ENCODE measurements at regions not wholly inside any gene's neighbourhood (a gene's known extent, or its start where the extent isn't known, plus 50 kb on each side); places are given as distances from the start of the nearest gene placed in this dataset.
"Not testable (repeated sequence)": the region's sequence is repeated elsewhere in the genome, so short reads cannot be mapped to it uniquely, and the experiment has no call there.

GRCh38 chr12:13342971-13343370, 146.4 kb downstream of the EMP1 start:
- no peak for DNase-seq

GRCh38 chr12:13340149-13340548, 143.6 kb downstream of the EMP1 start:
- DNase-seq, result no peak

- DNase-seq, result peak; percentile 98
Measured at GRCh38 chr12:13339538-13339937, 143.0 kb downstream of the EMP1 start.

- no peak for DNase-seq
Measured at GRCh38 chr12:13339091-13339490, 142.6 kb downstream of the EMP1 start.

GRCh38 chr12:13337791-13338190, 141.3 kb downstream of the EMP1 start:
- no peak for DNase-seq

- DNase-seq, result no peak
Measured at GRCh38 chr12:13336216-13336615, 139.7 kb downstream of the EMP1 start.

GRCh38 chr12:13328535-13328934, 132.0 kb downstream of the EMP1 start:
- no peak for DNase-seq

GRCh38 chr12:13326076-13326475, 129.6 kb downstream of the EMP1 start:
- no peak for DNase-seq

GRCh38 chr12:13325037-13325436, 128.5 kb downstream of the EMP1 start:
- not testable (repeated sequence) for DNase-seq

GRCh38 chr12:13318231-13319015, 121.9 kb downstream of the EMP1 start:
- peak; percentile 89 for DNase-seq

- no peak for DNase-seq
Measured at GRCh38 chr12:13316587-13317246, 120.2 kb downstream of the EMP1 start.

- no peak for DNase-seq
Measured at GRCh38 chr12:13313886-13314285, 117.4 kb downstream of the EMP1 start.

- DNase-seq, result no peak
Measured at GRCh38 chr12:13311551-13311950, 115.0 kb downstream of the EMP1 start.

GRCh38 chr12:13307143-13307816, 110.8 kb downstream of the EMP1 start:
- DNase-seq, result no peak

- DNase-seq, result no peak
Measured at GRCh38 chr12:13304924-13305323, 108.4 kb downstream of the EMP1 start.

- DNase-seq, result no peak
Measured at GRCh38 chr12:13299457-13299856, 102.9 kb downstream of the EMP1 start.

GRCh38 chr12:13293096-13293495, 96.6 kb downstream of the EMP1 start:
- DNase-seq, result no peak

GRCh38 chr12:13289653-13290289, 93.2 kb downstream of the EMP1 start:
- DNase-seq, result no peak

GRCh38 chr12:13288937-13289652, 92.6 kb downstream of the EMP1 start:
- no peak for DNase-seq

GRCh38 chr12:13288501-13288900, 92.0 kb downstream of the EMP1 start:
- DNase-seq, result no peak

GRCh38 chr12:13283867-13284266, 87.3 kb downstream of the EMP1 start:
- DNase-seq, result no peak

GRCh38 chr12:13282861-13283260, 86.3 kb downstream of the EMP1 start:
- no peak for DNase-seq
